WTC11 (cell line): ENCODE measurements at regions not wholly inside any gene's neighbourhood (a gene's known extent, or its start where the extent isn't known, plus 50 kb on each side); places are given as distances from the start of the nearest gene placed in this dataset.

Experiments used
- ATAC-seq: fragments of 200-7000 bp; cut with Tn5 transposase; 2 replicates; pipeline ENCODE4 v1.10.0; 2021; ENCODE audit warnings: mild to moderate bottlenecking, moderate library complexity
- CTCF ChIA-PET: fragments of 300-600 bp; sonication (Branson Sonifier 250); formaldehyde crosslinking; loops from one replicate; lab custom pipeline; 2021; ENCODE audit warnings: antibody characterized with exemption; lab: Charles Lee
- POLR2A ChIA-PET: fragments of 350-600 bp; sonication (Branson Sonifier 250); formaldehyde crosslinking; loops from one replicate; lab custom pipeline; 2021; ENCODE audit warnings: antibody characterized with exemption; lab: Charles Lee
- DNase-seq: peaks from one replicate; pipeline ENCODE4 v3.0.0; 2021; ENCODE audit warnings: low spot score
- H3K27ac Mint-ChIP-seq: 2 replicates; pipeline ENCODE4 v1.8.0; 2021; ENCODE audit warnings: mixed read lengths
- H3K27me3 Mint-ChIP-seq: 2 replicates; pipeline ENCODE4 v1.8.0; 2021; ENCODE audit warnings: low read depth, mild to moderate bottlenecking, moderate library complexity, mixed read lengths
- H3K36me3 Mint-ChIP-seq: 2 replicates; pipeline ENCODE4 v1.8.0; 2021; ENCODE audit warnings: mixed read lengths
- H3K4me1 Mint-ChIP-seq: 2 replicates; pipeline ENCODE4 v1.8.0; 2022; ENCODE audit warnings: mixed read lengths
- H3K4me3 Mint-ChIP-seq: 2 replicates; pipeline ENCODE4 v1.8.0; 2021; ENCODE audit warnings: mild to moderate bottlenecking, moderate library complexity, mixed read lengths
- H3K9me3 Mint-ChIP-seq: 2 replicates; pipeline ENCODE4 v1.8.0; 2021; ENCODE audit warnings: mixed read lengths
- CDX4 ChIP-seq: fragments of 250-450 bp; sonication (Bioruptor Pico); IDR thresholded peaks from 2 replicates; pipeline ENCODE4 v1.9.0; 2021; ENCODE audit warnings: moderate library complexity, mild to moderate bottlenecking, inconsistent platforms, borderline replicate concordance
- CREB1 ChIP-seq: sonication (generic); formaldehyde crosslinking; IDR thresholded peaks from 2 replicates; pipeline ENCODE4 v1.8.0; 2023; ENCODE audit warnings: mild to moderate bottlenecking, missing genetic modification reagents
- E2F4 ChIP-seq: sonication (generic); formaldehyde crosslinking; IDR thresholded peaks from 2 replicates; pipeline ENCODE4 v1.8.1; 2022; ENCODE audit warnings: low read depth, mild to moderate bottlenecking, moderate library complexity, missing genetic modification reagents, borderline replicate concordance
- ESRRA ChIP-seq: sonication (generic); formaldehyde crosslinking; IDR thresholded peaks from 2 replicates; pipeline ENCODE4 v1.8.1; 2022; ENCODE audit warnings: mild to moderate bottlenecking, missing genetic modification reagents, borderline replicate concordance
- FOXJ3 ChIP-seq: sonication (generic); formaldehyde crosslinking; IDR thresholded peaks from 2 replicates; pipeline ENCODE4 v1.9.0; 2021; ENCODE audit warnings: missing genetic modification reagents, mild to moderate bottlenecking, borderline replicate concordance
- MAX ChIP-seq: sonication (generic); formaldehyde crosslinking; IDR thresholded peaks from 2 replicates; pipeline ENCODE4 v1.8.0; 2022; ENCODE audit warnings: mild to moderate bottlenecking, missing genetic modification reagents
- MLX ChIP-seq: sonication (generic); formaldehyde crosslinking; IDR thresholded peaks from 2 replicates; pipeline ENCODE4 v1.8.1; 2023; ENCODE audit warnings: mild to moderate bottlenecking, missing genetic modification reagents, moderate library complexity
- MXD4 ChIP-seq: fragments of 250-450 bp; sonication (Bioruptor Pico); IDR thresholded peaks from 2 replicates; pipeline ENCODE4 v1.8.0; 2021; ENCODE audit warnings: mild to moderate bottlenecking, moderate library complexity, borderline replicate concordance
- NR3C1 ChIP-seq: sonication (generic); formaldehyde crosslinking; conservative IDR thresholded peaks from 2 replicates; pipeline ENCODE4 v1.8.1; 2023; ENCODE audit warnings: low read depth, mild to moderate bottlenecking, missing genetic modification reagents
- PRDM15 ChIP-seq: sonication (generic); formaldehyde crosslinking; IDR thresholded peaks from 2 replicates; pipeline ENCODE4 v1.8.0; 2022; ENCODE audit warnings: missing genetic modification reagents
- PRRX2 ChIP-seq: fragments of 250-450 bp; sonication (Bioruptor Pico); IDR thresholded peaks from 2 replicates; pipeline ENCODE4 v1.8.0; 2021; ENCODE audit warnings: mild to moderate bottlenecking
- RORB ChIP-seq: fragments of 250-450 bp; sonication (Bioruptor Pico); IDR thresholded peaks from 2 replicates; pipeline ENCODE4 v1.9.0; 2021; ENCODE audit warnings: mild to moderate bottlenecking
- SMAD3 ChIP-seq: sonication (generic); formaldehyde crosslinking; IDR thresholded peaks from 2 replicates; pipeline ENCODE4 v1.8.0; 2022; ENCODE audit warnings: missing genetic modification reagents, mild to moderate bottlenecking, borderline replicate concordance
- SOX15 ChIP-seq: fragments of 250-450 bp; sonication (Bioruptor Pico); IDR thresholded peaks from 2 replicates; pipeline ENCODE4 v1.9.0; 2021; ENCODE audit warnings: mild to moderate bottlenecking
- TCF7 ChIP-seq: sonication (generic); formaldehyde crosslinking; IDR thresholded peaks from 2 replicates; pipeline ENCODE4 v1.8.0; 2022; ENCODE audit warnings: mild to moderate bottlenecking, low read depth, missing genetic modification reagents, moderate library complexity
- USF1 ChIP-seq: sonication (generic); formaldehyde crosslinking; IDR thresholded peaks from 2 replicates; pipeline ENCODE4 v1.8.0; 2022; ENCODE audit warnings: mild to moderate bottlenecking, missing genetic modification reagents
- ZBTB21 ChIP-seq: sonication (generic); formaldehyde crosslinking; IDR thresholded peaks from 2 replicates; pipeline ENCODE4 v1.8.1; 2023; ENCODE audit warnings: mild to moderate bottlenecking, missing genetic modification reagents, borderline replicate concordance
- ZNF219 ChIP-seq: sonication (generic); formaldehyde crosslinking; IDR thresholded peaks from 2 replicates; pipeline ENCODE4 v1.8.0; 2023; ENCODE audit warnings: missing genetic modification reagents, mild to moderate bottlenecking, borderline replicate concordance
- ZNF281 ChIP-seq: sonication (generic); formaldehyde crosslinking; IDR thresholded peaks from 2 replicates; pipeline ENCODE4 v1.8.0; 2023; ENCODE audit warnings: mild to moderate bottlenecking, missing genetic modification reagents

GRCh38 chr18:41021089-41021488 lies 933.9 kb upstream of the PIK3C3 start (continued):
- TF ChIP-seq MAX (CRISPR knock-in tag): no peak
- no peak for TF ChIP-seq RORB (CRISPR knock-in tag)
- TF ChIP-seq SOX15: no peak
- no peak for TF ChIP-seq USF1 (CRISPR knock-in tag)
- TF ChIP-seq MLX (CRISPR knock-in tag): no peak
- no peak for TF ChIP-seq NR3C1

GRCh38 chr18:41012194-41012593 lies 942.8 kb upstream of the PIK3C3 start:
- Mint-ChIP-seq H3K27me3 (no peaks in the 10 kb centered on the region), H3K36me3 (no peaks in the 10 kb centered on the region), H3K4me1 (peaks cover 3% of the 10 kb centered on the region; the same call in 1 of the 2 replicates), H3K9me3 (0 out of 2 replicates have a peak, but pooled peaks cover 4% of the 10 kb centered on the region), H3K27ac (no peak overlapping the region), H3K4me3 (no peak overlapping the region)
- CTCF ChIA-PET: no interaction called here
- no peak for TF ChIP-seq PRRX2
- no peak for TF ChIP-seq E2F4 (CRISPR knock-in tag)
- no peak for TF ChIP-seq ESRRA (CRISPR knock-in tag)
- TF ChIP-seq ZNF219 (CRISPR knock-in tag): no peak
- TF ChIP-seq ZBTB21 (CRISPR knock-in tag): no peak
- TF ChIP-seq PRDM15: no peak
- no peak for TF ChIP-seq SMAD3
- no peak for TF ChIP-seq TCF7 (CRISPR knock-in tag)
- TF ChIP-seq MXD4 (CRISPR knock-in tag): no peak
- no peak for TF ChIP-seq CREB1 (CRISPR knock-in tag)
- TF ChIP-seq CDX4 (CRISPR knock-in tag): no peak
- no peak for TF ChIP-seq ZNF281
- TF ChIP-seq FOXJ3: no peak
- POLR2A ChIA-PET: no interaction called here
- no peak for ATAC-seq
- DNase-seq: no peak
